Gastroesophageal sphincter (tissue), 4 donors: ENCODE measurements at regions not wholly inside any gene's neighbourhood (a gene's known extent, or its start where the extent isn't known, plus 50 kb on each side); places are given as distances from the start of the nearest gene placed in this dataset.

Experiments
- ATAC-seq: fragments of 150-250 bp; one replicate; pipeline ENCODE4 v1.9.1; 2016; ENCODE audit warnings: mild to moderate bottlenecking, moderate library complexity
- H3K27ac ChIP-seq, 4 donors: fragments of 200-600 bp; sonication (generic) in 3 of 4; 1 replicate in 3 of 4; 2 replicates in 1 of 4; pipeline ENCODE4 v1.5.1; 2016 to 2019
- H3K27me3 ChIP-seq: fragments of 200-600 bp; sonication (generic); one replicate; pipeline ENCODE4 v1.5.1; 2019
- H3K36me3 ChIP-seq, 2 donors: fragments of 200-600 bp; sonication (generic); one replicate each; pipeline ENCODE4 v1.5.1; 2019; ENCODE audit warnings: control low read depth in 1 of 2
- H3K4me1 ChIP-seq, 3 donors: fragments of 200-600 bp; sonication (generic); 1 replicate in 2 of 3; 2 replicates in 1 of 3; pipeline ENCODE4 v1.5.1; 2016 to 2019; ENCODE audit warnings: control low read depth in 2 of 3
- H3K4me3 ChIP-seq, 2 donors: fragments of 200-600 bp; sonication (generic); one replicate each; pipeline ENCODE4 v1.5.1; 2019; ENCODE audit warnings: mild to moderate bottlenecking in 1 of 2, moderate library complexity in 1 of 2
- H3K9me3 ChIP-seq, 3 donors: fragments of 200-600 bp; sonication (generic); one replicate each; pipeline ENCODE4 v1.5.1; 2017 to 2019; ENCODE audit warnings: control low read depth in 2 of 3
- EP300 ChIP-seq: sonication (generic); formaldehyde crosslinking; IDR thresholded peaks from one replicate; pipeline ENCODE4 v1.6.1; 2017; ENCODE audit warnings: antibody characterized with exemption, mild to moderate bottlenecking
- POLR2A ChIP-seq, 2 donors: fragments of 450-650 bp; IDR thresholded peaks; one replicate each; pipeline ENCODE4 v1.6.1; 2017; ENCODE audit warnings: antibody characterized with exemption in 2 of 2, mild to moderate bottlenecking in 2 of 2, moderate library complexity in 1 of 2
- POLR2AphosphoS5 ChIP-seq: sonication (generic); formaldehyde crosslinking; IDR thresholded peaks from one replicate; pipeline ENCODE4 v1.6.1; 2017; ENCODE audit warnings: antibody characterized with exemption
- WGBS, 2 donors: methylation state at CpG; one replicate each; pipeline ENCODE4 v1.1.5; 2018; ENCODE audit warnings: low coverage in 1 of 2; 5-methylcytosine and 5-hydroxymethylcytosine counted together
- TF ChIP-seq, protein P1 (sequence below), 4 experiments: fragments of 200-600 bp in 2 of 4; fragments of 450-650 bp in 2 of 4; sonication (generic) in 1 of 4; IDR thresholded peaks; one replicate each; pipeline ENCODE4 v1.5.1; 2017 to 2019; ENCODE audit warnings: antibody characterized with exemption in 4 of 4, mild to moderate bottlenecking in 2 of 4, moderate library complexity in 2 of 4

DNA sequence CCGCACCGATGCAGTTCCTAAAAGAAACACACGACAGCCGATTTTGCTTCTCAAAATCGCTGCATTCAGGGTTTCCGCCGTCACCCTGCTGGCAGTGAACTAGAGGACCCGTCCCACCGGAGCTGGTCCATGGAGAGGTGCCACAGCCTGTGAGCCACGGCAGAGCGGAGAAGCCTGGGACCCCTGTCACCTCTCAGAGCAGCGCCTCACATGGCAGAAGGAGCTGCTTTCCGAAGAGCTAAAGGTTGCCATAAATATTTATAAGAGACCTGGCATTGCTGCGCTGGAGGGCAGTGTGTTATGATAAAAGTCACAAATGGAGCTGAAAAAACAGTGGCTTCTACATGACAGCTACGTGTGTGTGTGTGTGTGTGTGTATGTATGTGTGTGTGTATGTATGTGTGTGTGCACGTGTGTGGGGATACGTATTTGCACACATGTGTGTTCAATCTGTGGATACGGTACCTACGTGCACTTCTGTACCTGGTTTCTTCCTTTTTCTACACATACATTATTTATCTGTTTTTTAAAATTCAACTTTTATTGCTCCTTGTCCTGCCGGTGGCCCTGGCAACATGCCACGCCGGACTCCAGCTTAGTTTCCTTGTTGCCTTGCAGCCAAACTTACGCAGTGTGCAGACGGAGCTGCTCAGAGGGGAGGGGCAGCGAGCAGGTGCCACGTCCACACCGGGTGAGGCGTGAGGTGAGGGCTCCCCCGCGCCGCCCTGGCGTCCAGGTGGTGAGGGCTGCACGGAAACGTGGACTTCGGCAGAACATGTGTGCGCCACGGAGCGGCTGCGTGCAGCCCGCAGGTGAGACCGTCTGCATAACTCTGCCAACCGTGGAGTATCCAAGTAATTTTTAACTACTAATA is 115.2 kb upstream of the PITRM1 start:
- WGBS, 2 donors: 77 to 92% methylated on average over 7 to 14 of the region's 42 CpGs
- Histone ChIP-seq H3K9me3 (no peaks in the 10 kb centered on the region), H3K27ac (no peak overlapping the region), H3K36me3 (no peaks in the 10 kb centered on the region), H3K4me1 (peaks cover 0 to 3% (median 0%) of the 10 kb centered on the region in 3 donors), H3K4me3 (no peak overlapping the region), H3K27me3 (no peaks in the 10 kb centered on the region)
- no peak for TF ChIP-seq POLR2AphosphoS5
- TF ChIP-seq, protein P1, sequence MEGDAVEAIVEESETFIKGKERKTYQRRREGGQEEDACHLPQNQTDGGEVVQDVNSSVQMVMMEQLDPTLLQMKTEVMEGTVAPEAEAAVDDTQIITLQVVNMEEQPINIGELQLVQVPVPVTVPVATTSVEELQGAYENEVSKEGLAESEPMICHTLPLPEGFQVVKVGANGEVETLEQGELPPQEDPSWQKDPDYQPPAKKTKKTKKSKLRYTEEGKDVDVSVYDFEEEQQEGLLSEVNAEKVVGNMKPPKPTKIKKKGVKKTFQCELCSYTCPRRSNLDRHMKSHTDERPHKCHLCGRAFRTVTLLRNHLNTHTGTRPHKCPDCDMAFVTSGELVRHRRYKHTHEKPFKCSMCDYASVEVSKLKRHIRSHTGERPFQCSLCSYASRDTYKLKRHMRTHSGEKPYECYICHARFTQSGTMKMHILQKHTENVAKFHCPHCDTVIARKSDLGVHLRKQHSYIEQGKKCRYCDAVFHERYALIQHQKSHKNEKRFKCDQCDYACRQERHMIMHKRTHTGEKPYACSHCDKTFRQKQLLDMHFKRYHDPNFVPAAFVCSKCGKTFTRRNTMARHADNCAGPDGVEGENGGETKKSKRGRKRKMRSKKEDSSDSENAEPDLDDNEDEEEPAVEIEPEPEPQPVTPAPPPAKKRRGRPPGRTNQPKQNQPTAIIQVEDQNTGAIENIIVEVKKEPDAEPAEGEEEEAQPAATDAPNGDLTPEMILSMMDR (IDR thresholded peaks at IDR 0.05): no peak
- no peak for TF ChIP-seq EP300
- TF ChIP-seq POLR2A (IDR thresholded peaks at IDR 0.05): no peak
- no peak for ATAC-seq

- ATAC-seq: no peak
- no peak overlapping the region for H3K27ac ChIP-seq
- WGBS, 2 donors: 93 to 100% methylated on average over 1 of the region's 1 CpG
Observed at GRCh38 chr10:3282674-3283017, 110.1 kb upstream of the PITRM1 start.

DNA sequence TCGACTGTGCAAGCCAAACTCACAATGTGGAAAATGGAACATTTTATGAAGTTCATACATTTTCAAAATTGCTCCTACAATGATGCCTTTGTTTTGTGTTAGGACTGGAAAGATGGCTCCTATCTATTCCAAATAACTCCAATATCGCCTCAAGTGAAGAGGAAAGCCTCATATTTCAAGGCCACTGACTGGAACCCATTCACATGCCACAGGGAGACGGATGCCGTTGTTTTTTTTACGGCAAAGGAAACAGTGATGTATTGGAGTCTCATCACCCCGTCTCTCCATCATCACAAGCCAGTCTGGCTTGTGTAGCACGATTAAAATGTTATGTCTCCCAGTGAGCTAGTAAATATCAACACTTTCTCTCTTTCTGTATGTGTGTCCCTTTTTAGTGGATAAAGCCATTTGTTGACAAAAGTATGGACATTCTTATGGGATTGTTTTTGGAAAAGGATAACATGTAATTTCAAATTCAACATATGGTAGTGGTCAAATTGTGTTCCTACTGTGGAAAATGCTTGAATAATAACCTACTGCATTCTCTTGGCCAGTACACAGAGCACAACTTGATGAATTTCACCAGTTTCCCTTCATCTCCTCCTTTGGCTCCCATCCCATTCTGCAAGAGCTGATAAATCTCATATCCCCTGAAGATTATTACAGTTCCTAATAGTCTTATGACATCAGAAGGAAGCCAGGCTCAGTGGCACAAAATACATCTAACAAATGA is 109.5 kb upstream of the PITRM1 start:
- no peak for ATAC-seq
- no peak overlapping the region for H3K27ac ChIP-seq
- no peaks in the 10 kb centered on the region for H3K9me3 ChIP-seq
- no peak overlapping the region for H3K4me3 ChIP-seq
- WGBS, 2 donors: 63 to 77% methylated on average over 7 of the region's 7 CpGs
- TF ChIP-seq EP300: no peak
- no peak for TF ChIP-seq POLR2AphosphoS5
- TF ChIP-seq, protein P1 (IDR thresholded peaks at IDR 0.05): no peak
- TF ChIP-seq POLR2A (IDR thresholded peaks at IDR 0.05): no peak
- H3K4me1 ChIP-seq: no peaks in the 10 kb centered on the region
- H3K36me3 ChIP-seq: no peaks in the 10 kb centered on the region
- no peaks in the 10 kb centered on the region for H3K27me3 ChIP-seq

More at GRCh38 chr10:3282674-3283017, 110.1 kb upstream of the PITRM1 start:
- TF ChIP-seq, protein P1 (IDR thresholded peaks at IDR 0.05): no peak
- TF ChIP-seq POLR2A (IDR thresholded peaks at IDR 0.05) (no peak), POLR2AphosphoS5 (no peak), EP300 (no peak)
- H3K36me3 ChIP-seq: no peaks in the 10 kb centered on the region
- no peaks in the 10 kb centered on the region for H3K27me3 ChIP-seq
- H3K9me3 ChIP-seq: no peaks in the 10 kb centered on the region
- H3K4me3 ChIP-seq: no peak overlapping the region
- H3K4me1 ChIP-seq: no peaks in the 10 kb centered on the region

DNA sequence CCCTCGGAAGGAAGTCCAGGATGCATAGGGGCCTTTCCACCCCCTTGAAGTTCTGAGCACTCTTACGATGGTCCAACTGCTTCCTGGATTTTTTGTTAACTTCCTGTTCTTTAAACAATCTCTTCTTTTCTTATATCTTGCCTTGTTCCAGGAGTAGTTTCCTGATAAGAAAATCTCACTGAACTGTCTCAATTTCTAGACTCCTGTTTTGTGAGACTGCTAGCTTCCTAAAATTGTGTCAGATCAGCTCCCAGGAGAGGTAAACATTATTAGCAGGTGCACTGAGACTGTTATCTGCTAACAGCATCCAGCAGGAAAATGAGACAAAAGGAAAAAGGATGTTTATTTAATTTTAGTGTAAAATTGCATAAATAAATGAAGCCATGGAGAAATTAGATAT is 106.2 kb upstream of the PITRM1 start:
- Histone ChIP-seq H3K9me3 (no peaks in the 10 kb centered on the region), H3K27ac (no peak overlapping the region), H3K27me3 (no peaks in the 10 kb centered on the region), H3K36me3 (no peaks in the 10 kb centered on the region), H3K4me1 (no peaks in the 10 kb centered on the region), H3K4me3 (no peak overlapping the region)
- no peak for ATAC-seq
- 69 to 86% methylated on average over 2 of the region's 2 CpGs for WGBS, 2 donors
- TF ChIP-seq, protein P1 (IDR thresholded peaks at IDR 0.05): no peak
- no peak for TF ChIP-seq EP300
- TF ChIP-seq POLR2A (IDR thresholded peaks at IDR 0.05): no peak
- TF ChIP-seq POLR2AphosphoS5: no peak
